NCI-H774 (cell line): ENCODE measurements at regions not wholly inside any gene's neighbourhood (a gene's known extent, or its start where the extent isn't known, plus 50 kb on each side); places are given as distances from the start of the nearest gene placed in this dataset.
A peak's percentile ranks its signal among the peaks of the same experiment; 100 is the strongest.

Experiments
- DNase-seq: peaks from one replicate; lab custom pipeline; 2025; lab: John Stamatoyannopoulos, UW

- DNase-seq = no peak
These were observed 89.0 kb downstream of the RPL22L1 start for GRCh38 chr3:170780955-170781354.

- DNase-seq = no peak
These were observed 89.5 kb downstream of the RPL22L1 start for GRCh38 chr3:170780471-170780870.

GRCh38 chr3:170778240-170779217 lies 91.5 kb downstream of the RPL22L1 start:
- DNase-seq = no peak

GRCh38 chr3:170777564-170777926 lies 92.5 kb downstream of the RPL22L1 start:
- no peak for DNase-seq

GRCh38 chr3:170776887-170777563 lies 93.0 kb downstream of the RPL22L1 start:
- no peak for DNase-seq

- DNase-seq = no peak
These were observed 96.1 kb downstream of the RPL22L1 start for GRCh38 chr3:170773682-170774425.

GRCh38 chr3:170772175-170772574 lies 97.8 kb downstream of the RPL22L1 start:
- DNase-seq = no peak

GRCh38 chr3:170768334-170768801 lies 101.6 kb downstream of the RPL22L1 start:
- DNase-seq = no peak

- DNase-seq = no peak
These were observed 102.4 kb downstream of the RPL22L1 start for GRCh38 chr3:170767576-170767941.

GRCh38 chr3:170766823-170767575 lies 103.0 kb downstream of the RPL22L1 start:
- DNase-seq = no peak

GRCh38 chr3:170766253-170766652 lies 103.7 kb downstream of the RPL22L1 start:
- DNase-seq = no peak

GRCh38 chr3:170765419-170766078 lies 104.4 kb downstream of the RPL22L1 start:
- peak; percentile 76 for DNase-seq

GRCh38 chr3:170764017-170764416 lies 106.0 kb downstream of the RPL22L1 start:
- DNase-seq = no peak

GRCh38 chr3:170762064-170762463 lies 107.9 kb downstream of the RPL22L1 start:
- DNase-seq = no peak

GRCh38 chr3:170761103-170761502 lies 108.9 kb downstream of the RPL22L1 start:
- DNase-seq = no peak

- no peak for DNase-seq
These were observed 109.8 kb downstream of the RPL22L1 start for GRCh38 chr3:170760174-170760526.

- no peak for DNase-seq
These were observed 110.4 kb downstream of the RPL22L1 start for GRCh38 chr3:170759511-170760173.

- no peak for DNase-seq
These were observed 113.0 kb downstream of the RPL22L1 start for GRCh38 chr3:170757038-170757437.

- no peak for DNase-seq
These were observed 115.7 kb downstream of the RPL22L1 start for GRCh38 chr3:170754311-170754693.

- DNase-seq = no peak
These were observed 116.3 kb downstream of the RPL22L1 start for GRCh38 chr3:170753421-170754310.
